Thymus (tissue), 11 donors: ENCODE measurements at regions not wholly inside any gene's neighbourhood (a gene's known extent, or its start where the extent isn't known, plus 50 kb on each side); places are given as distances from the start of the nearest gene placed in this dataset.

Experiments
- DNase-seq, 9 donors: peaks; one replicate each; pipeline ENCODE4 v3.0.0-alpha.2; 2013; ENCODE audit warnings: low spot score in 9 of 9, low read depth in 6 of 9, missing footprints in 1 of 9
- H3K27ac ChIP-seq, 2 donors: one replicate each; pipeline ENCODE4 v1.5.1; 2013; ENCODE audit warnings: control low read depth in 1 of 2, low read depth in 1 of 2, low read length in 1 of 2, mild to moderate bottlenecking in 1 of 2, moderate library complexity in 1 of 2
- H3K27me3 ChIP-seq, 2 donors: one replicate each; pipeline ENCODE4 v1.5.1; 2013; ENCODE audit warnings: low read length in 1 of 2; ENCODE audit not compliant: control insufficient read depth in 2 of 2, insufficient read depth in 1 of 2
- H3K36me3 ChIP-seq, 2 donors: one replicate each; pipeline ENCODE4 v1.5.1; 2013; ENCODE audit warnings: low read length in 1 of 2, mild to moderate bottlenecking in 1 of 2, moderate library complexity in 1 of 2; ENCODE audit not compliant: control insufficient read depth in 2 of 2, insufficient read depth in 2 of 2
- H3K4me1 ChIP-seq, 2 donors: one replicate each; pipeline ENCODE4 v1.5.1; 2013; ENCODE audit warnings: low read length in 2 of 2; ENCODE audit not compliant: control insufficient read depth in 2 of 2, insufficient read depth in 2 of 2
- H3K4me3 ChIP-seq, 2 donors: one replicate each; pipeline ENCODE4 v1.5.1; 2013; ENCODE audit warnings: low read length in 2 of 2, control low read depth in 1 of 2, mild to moderate bottlenecking in 1 of 2
- H3K9me3 ChIP-seq, 2 donors: one replicate each; pipeline ENCODE4 v1.5.1; 2013; ENCODE audit warnings: low read length in 1 of 2, mild to moderate bottlenecking in 1 of 2; ENCODE audit not compliant: control insufficient read depth in 2 of 2, insufficient read depth in 1 of 2
- WGBS: extraction: QIAGEN DNeasy Blood & Tissue Kit; methylation state at CpG from one replicate; pipeline ENCODE4 v1.1.7; 2013; 5-methylcytosine and 5-hydroxymethylcytosine counted together
- donor health status: healthy.

GRCh38 chr2:136347981-136348380 is 230.0 kb upstream of the CXCR4 start:
- no peaks in the 10 kb centered on the region for H3K9me3 ChIP-seq
- H3K27ac ChIP-seq = no peak overlapping the region
- peak in 1 of 9 donors; percentile 16 for DNase-seq
- no peaks in the 10 kb centered on the region for H3K27me3 ChIP-seq
- WGBS = 98% methylated on average over 2 of the region's 2 CpGs
- no peaks in the 10 kb centered on the region for H3K36me3 ChIP-seq
- peaks cover 0 to under 1% of the 10 kb centered on the region in 2 donors for H3K4me1 ChIP-seq
- H3K4me3 ChIP-seq = no peak overlapping the region

- Histone ChIP-seq H3K4me1 (peaks cover 3 to 9% of the 10 kb centered on the region in 2 donors), H3K36me3 (no peaks in the 10 kb centered on the region), H3K9me3 (no peaks in the 10 kb centered on the region), H3K27me3 (no peaks in the 10 kb centered on the region), H3K4me3 (no peak overlapping the region), H3K27ac (no peak overlapping the region)
- WGBS = 97% methylated on average over 3 of the region's 3 CpGs
- DNase-seq = no peak
Observed at GRCh38 chr2:136344339-136344738, 226.4 kb upstream of the CXCR4 start.

DNA sequence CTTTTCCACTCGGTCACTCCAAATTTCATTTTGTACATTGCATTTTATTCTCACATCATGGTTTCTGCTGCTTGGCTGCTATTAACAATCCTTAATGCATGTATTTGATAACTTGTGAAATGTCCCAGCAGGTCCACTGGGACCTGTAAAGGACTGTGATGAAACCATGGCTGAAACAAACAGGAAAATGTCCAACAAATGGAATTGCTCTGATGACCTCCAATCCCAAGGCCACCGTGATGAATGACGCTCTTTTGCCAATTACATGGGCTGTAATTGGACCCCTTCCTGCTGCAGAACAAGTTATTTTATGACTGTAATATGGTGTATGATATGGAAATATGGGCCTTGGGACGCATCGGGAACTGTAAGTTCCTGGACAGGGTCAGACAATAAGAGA is 224.2 kb upstream of the CXCR4 start:
- H3K9me3 ChIP-seq = no peaks in the 10 kb centered on the region
- peaks cover 3 to 9% of the 10 kb centered on the region in 2 donors for H3K4me1 ChIP-seq
- DNase-seq = no peak
- H3K27ac ChIP-seq = no peak overlapping the region
- H3K36me3 ChIP-seq = no peaks in the 10 kb centered on the region
- H3K4me3 ChIP-seq = no peak overlapping the region
- H3K27me3 ChIP-seq = no peaks in the 10 kb centered on the region
- WGBS = 98% methylated on average over 5 of the region's 5 CpGs

GRCh38 chr2:136334967-136335366 is 217.0 kb upstream of the CXCR4 start:
- no peak for DNase-seq
- Histone ChIP-seq H3K4me1 (no peaks in the 10 kb centered on the region), H3K4me3 (no peak overlapping the region), H3K9me3 (peaks cover 0 to 1% of the 10 kb centered on the region in 2 donors), H3K36me3 (no peaks in the 10 kb centered on the region), H3K27me3 (no peaks in the 10 kb centered on the region), H3K27ac (no peak overlapping the region)
- 95% methylated on average over 1 of the region's 1 CpG for WGBS

GRCh38 chr2:136332436-136333095 is 214.6 kb upstream of the CXCR4 start:
- no peaks in the 10 kb centered on the region for H3K27me3 ChIP-seq
- 93% methylated on average over 3 of the region's 3 CpGs for WGBS
- DNase-seq = no peak
- no peak overlapping the region for H3K27ac ChIP-seq
- no peak overlapping the region for H3K4me3 ChIP-seq
- peaks cover 2 to 20% of the 10 kb centered on the region in 2 donors for H3K4me1 ChIP-seq
- no peaks in the 10 kb centered on the region for H3K36me3 ChIP-seq
- H3K9me3 ChIP-seq = peaks cover 0 to 1% of the 10 kb centered on the region in 2 donors

- Histone ChIP-seq H3K9me3 (peaks cover 0 to 1% of the 10 kb centered on the region in 2 donors), H3K36me3 (no peaks in the 10 kb centered on the region), H3K27me3 (no peaks in the 10 kb centered on the region), H3K4me1 (peaks cover 12 to 32% of the 10 kb centered on the region in 2 donors), H3K27ac (no peak overlapping the region), H3K4me3 (no peak overlapping the region)
- 97% methylated on average over 5 of the region's 5 CpGs for WGBS
- DNase-seq = no peak
Observed at GRCh38 chr2:136331226-136331625, 213.3 kb upstream of the CXCR4 start.

- Histone ChIP-seq H3K9me3 (no peaks in the 10 kb centered on the region), H3K27me3 (no peaks in the 10 kb centered on the region), H3K36me3 (no peaks in the 10 kb centered on the region), H3K4me3 (no peak overlapping the region), H3K4me1 (peaks cover 38 to 59% of the 10 kb centered on the region in 2 donors), H3K27ac (peak overlapping the region in 1 of 2 donors; percentile 97)
- no peak for DNase-seq
- 98% methylated on average over 8 of the region's 8 CpGs for WGBS
Observed at GRCh38 chr2:136328207-136328795, 210.4 kb upstream of the CXCR4 start.

DNA sequence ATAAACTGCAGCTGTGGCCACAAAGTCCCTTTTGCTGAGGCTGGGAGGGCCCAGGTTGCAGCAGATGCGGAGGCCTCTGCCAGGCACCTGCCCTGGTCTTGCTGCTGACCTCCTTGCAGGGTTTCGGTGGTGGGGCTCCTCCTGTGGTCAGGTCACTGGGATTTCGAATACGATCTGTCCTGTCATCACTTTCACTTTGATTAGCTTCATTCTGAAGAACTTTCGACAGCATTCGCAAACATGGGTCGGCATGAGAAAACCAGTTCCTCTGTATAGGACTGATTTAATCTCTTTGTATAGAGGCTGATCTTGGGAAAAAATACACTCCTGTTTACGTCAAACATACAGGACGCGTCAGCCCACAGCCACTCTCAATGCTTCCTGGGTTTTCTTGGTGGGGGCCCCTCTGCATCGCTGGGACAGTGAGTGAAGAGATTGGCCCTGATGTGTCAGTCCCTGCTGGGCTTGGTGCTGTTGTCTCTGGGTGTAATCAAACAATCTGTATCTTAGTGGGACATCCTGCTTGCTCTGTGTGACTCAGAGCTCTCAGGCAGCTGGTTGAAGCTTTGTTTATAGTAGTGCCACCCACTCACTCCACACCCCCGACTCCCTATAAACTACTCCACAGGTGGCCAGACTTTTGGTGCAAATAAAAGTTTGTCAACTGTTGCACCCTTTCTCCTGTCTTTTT is 209.4 kb upstream of the CXCR4 start:
- H3K36me3 ChIP-seq = no peaks in the 10 kb centered on the region
- peaks cover 48 to 69% of the 10 kb centered on the region in 2 donors for H3K4me1 ChIP-seq
- H3K9me3 ChIP-seq = no peaks in the 10 kb centered on the region
- no peaks in the 10 kb centered on the region for H3K27me3 ChIP-seq
- peak overlapping the region; percentile 97 to 100 for H3K27ac ChIP-seq
- DNase-seq = peak in 8 of 9 donors; percentile 43 to 91 (median 76)
- H3K4me3 ChIP-seq = peak overlapping the region; percentile 9 to 17
- WGBS = 37% methylated on average over 12 of the region's 12 CpGs

- no peak overlapping the region for H3K4me3 ChIP-seq
- H3K9me3 ChIP-seq = peaks cover 0 to 2% of the 10 kb centered on the region in 2 donors
- H3K4me1 ChIP-seq = peaks cover 55 to 83% of the 10 kb centered on the region in 2 donors
- WGBS = 96% methylated on average over 1 of the region's 1 CpG
- DNase-seq = peak in 1 of 9 donors; percentile 37
- peak overlapping the region in 1 of 2 donors; percentile 97 for H3K27ac ChIP-seq
- no peaks in the 10 kb centered on the region for H3K27me3 ChIP-seq
- no peaks in the 10 kb centered on the region for H3K36me3 ChIP-seq
Observed at GRCh38 chr2:136325844-136326331, 207.9 kb upstream of the CXCR4 start.
